ENCODE measurements at regions not wholly inside any gene's neighbourhood (a gene's known extent, or its start where the extent isn't known, plus 50 kb on each side); places are given as distances from the start of the nearest gene placed in this dataset.

GRCh38 chr20:7124120-7124519, 356.6 kb downstream of the BMP2 start:
- H2BK15ac ChIP-seq (ENCODE audit: low read depth, low read length) = no peak overlapping the region
- H3K4me1 ChIP-seq (ENCODE audit: control insufficient read depth, insufficient read depth, low read length) = no peaks in the 10 kb centered on the region
- BruUV-seq (replicated peaks) = no TSS peak
- no peak overlapping the region for H2BK5ac ChIP-seq (ENCODE audit: low read depth, low read length, poor library complexity, severe bottlenecking)
- H2AK5ac ChIP-seq (ENCODE audit: low read depth, low read length) = no peak overlapping the region
- H3K56ac ChIP-seq (ENCODE audit: extremely low read depth, insufficient read depth, low read length) = no peak overlapping the region
- dilution Hi-C loops (cut with HindIII; ENCODE audit: low sequenced_read_pairs, unreplicated experiment) (no loop called here), in situ Hi-C loops (cut with MboI; ENCODE audit: low sequenced_read_pairs) (no loop called here), intact Hi-C loops (cut with micrococcal nuclease) (no loop called here)
- ChIA-PET CTCF (no interaction called here), POLR2A (ENCODE audit: unreplicated experiment) (no interaction called here)
- no peak overlapping the region for H3K4me2 ChIP-seq (ENCODE audit: low read depth, low read length)
- no peaks in the 10 kb centered on the region for H3K27me3 ChIP-seq (ENCODE audit: control insufficient read depth, insufficient read depth, low read length)
- no peak overlapping the region for H4K5ac ChIP-seq (ENCODE audit: low read depth, low read length)
- no peak overlapping the region for H4K8ac ChIP-seq (ENCODE audit: low read depth in 2 of 2, low read length in 2 of 2)
- H3K27ac ChIP-seq (ENCODE audit: insufficient read depth, low read length) = no peak overlapping the region
- H3K23ac ChIP-seq (ENCODE audit: low read depth, low read length) = no peak overlapping the region
- no peak overlapping the region for H2AK9ac ChIP-seq (replicated peaks; ENCODE audit: low read depth, low read length, poor library complexity)
- no peak overlapping the region for H3K4ac ChIP-seq (ENCODE audit: low read depth, low read length)
- H3K9me1 ChIP-seq (ENCODE audit: insufficient read depth, low read length) = no peaks in the 10 kb centered on the region
- no peaks in the 10 kb centered on the region for H3K79me1 ChIP-seq (ENCODE audit: low read depth in 1 of 2, low read length in 2 of 2)
- no peak overlapping the region for H4K91ac ChIP-seq (ENCODE audit: insufficient read depth, low read depth, low read length)
- no peak for DNase-seq
- H3K4me3 ChIP-seq (ENCODE audit: insufficient read depth, low read depth, low read length) = no peak overlapping the region
- H3K18ac ChIP-seq (ENCODE audit: low read depth, low read length) = no peak overlapping the region
- ATAC-seq (ENCODE audit: low read depth) = no peak
- no CpG with 5 or more reads among the region's 3 CpGs for WGBS, 2 experiments (ENCODE audit: extremely low coverage in 2 of 2, insufficient read length in 1 of 2)
- H2AFZ ChIP-seq (replicated peaks; ENCODE audit: low read length, poor library complexity) = no peak overlapping the region
- no peaks in the 10 kb centered on the region for H3K36me3 ChIP-seq (ENCODE audit: control insufficient read depth, insufficient read depth, low read length)
- no peak for TF ChIP-seq SMC3 (IDR thresholded peaks at IDR 0.05; ENCODE audit: low read depth, low read length)
- TF ChIP-seq CEBPB (IDR thresholded peaks at IDR 0.05; ENCODE audit: low read depth, low read length) = no peak
- no peak for TF ChIP-seq MXI1 (IDR thresholded peaks at IDR 0.05; ENCODE audit: borderline replicate concordance, low read depth, low read length)
- TF ChIP-seq CTCF (conservative IDR thresholded peaks at IDR 0.05; ENCODE audit: low read depth, low read length) = no peak
- TF ChIP-seq CHD1 (IDR thresholded peaks at IDR 0.05; ENCODE audit: low read depth, low read length) = no peak
- TF ChIP-seq RFX5 (IDR thresholded peaks at IDR 0.05; ENCODE audit: low read depth, low read length) = no peak
- TF ChIP-seq POLR2A (IDR thresholded peaks at IDR 0.05; ENCODE audit: low read depth, low read length) = no peak
- TF ChIP-seq MAFK (IDR thresholded peaks at IDR 0.05; ENCODE audit: low read depth, low read length) = no peak
- no peak for TF ChIP-seq BHLHE40 (IDR thresholded peaks at IDR 0.05; ENCODE audit: low read depth, low read length)
- TF ChIP-seq NFE2L2 (IDR thresholded peaks at IDR 0.05; ENCODE audit: low read depth, low read length) = no peak
- TF ChIP-seq, protein P1, sequence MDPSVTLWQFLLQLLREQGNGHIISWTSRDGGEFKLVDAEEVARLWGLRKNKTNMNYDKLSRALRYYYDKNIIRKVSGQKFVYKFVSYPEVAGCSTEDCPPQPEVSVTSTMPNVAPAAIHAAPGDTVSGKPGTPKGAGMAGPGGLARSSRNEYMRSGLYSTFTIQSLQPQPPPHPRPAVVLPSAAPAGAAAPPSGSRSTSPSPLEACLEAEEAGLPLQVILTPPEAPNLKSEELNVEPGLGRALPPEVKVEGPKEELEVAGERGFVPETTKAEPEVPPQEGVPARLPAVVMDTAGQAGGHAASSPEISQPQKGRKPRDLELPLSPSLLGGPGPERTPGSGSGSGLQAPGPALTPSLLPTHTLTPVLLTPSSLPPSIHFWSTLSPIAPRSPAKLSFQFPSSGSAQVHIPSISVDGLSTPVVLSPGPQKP (IDR thresholded peaks at IDR 0.05; ENCODE audit: borderline replicate concordance, low read depth, low read length) = no peak
- TF ChIP-seq MAZ (IDR thresholded peaks at IDR 0.05; ENCODE audit: borderline replicate concordance, low read depth, low read length) = no peak
- no peak for TF ChIP-seq FOS (IDR thresholded peaks at IDR 0.05; ENCODE audit: low read depth, low read length)
- no peak for TF ChIP-seq USF2 (IDR thresholded peaks at IDR 0.05; ENCODE audit: low read depth, low read length)
- no peaks in the 10 kb centered on the region for H4K20me1 ChIP-seq (ENCODE audit: insufficient read depth, low read length)
- no peaks in the 10 kb centered on the region for H3K9me3 ChIP-seq (ENCODE audit: control insufficient read depth, insufficient read depth, low read length)
- H2BK120ac ChIP-seq (ENCODE audit: low read depth, low read length) = no peak overlapping the region
- no peak overlapping the region for H3K9ac ChIP-seq (ENCODE audit: low read depth, low read length)
- H3K14ac ChIP-seq (replicated peaks; ENCODE audit: low read depth, low read length) = no peak overlapping the region
- no peak overlapping the region for H2BK20ac ChIP-seq (ENCODE audit: low read depth, low read length)
